GM19351 (cell line): ENCODE measurements at regions not wholly inside any gene's neighbourhood (a gene's known extent, or its start where the extent isn't known, plus 50 kb on each side); places are given as distances from the start of the nearest gene placed in this dataset.
"Not testable (repeated sequence)": the region's sequence is repeated elsewhere in the genome, so short reads cannot be mapped to it uniquely, and the experiment has no call there.

Experiments
- ATAC-seq: cut with Tn5 transposase; IDR thresholded peaks from one replicate; pipeline ENCODE4 v1.9.1; 2021; ENCODE audit warnings: mild to moderate bottlenecking, moderate library complexity; ENCODE audit not compliant: unreplicated experiment

DNA sequence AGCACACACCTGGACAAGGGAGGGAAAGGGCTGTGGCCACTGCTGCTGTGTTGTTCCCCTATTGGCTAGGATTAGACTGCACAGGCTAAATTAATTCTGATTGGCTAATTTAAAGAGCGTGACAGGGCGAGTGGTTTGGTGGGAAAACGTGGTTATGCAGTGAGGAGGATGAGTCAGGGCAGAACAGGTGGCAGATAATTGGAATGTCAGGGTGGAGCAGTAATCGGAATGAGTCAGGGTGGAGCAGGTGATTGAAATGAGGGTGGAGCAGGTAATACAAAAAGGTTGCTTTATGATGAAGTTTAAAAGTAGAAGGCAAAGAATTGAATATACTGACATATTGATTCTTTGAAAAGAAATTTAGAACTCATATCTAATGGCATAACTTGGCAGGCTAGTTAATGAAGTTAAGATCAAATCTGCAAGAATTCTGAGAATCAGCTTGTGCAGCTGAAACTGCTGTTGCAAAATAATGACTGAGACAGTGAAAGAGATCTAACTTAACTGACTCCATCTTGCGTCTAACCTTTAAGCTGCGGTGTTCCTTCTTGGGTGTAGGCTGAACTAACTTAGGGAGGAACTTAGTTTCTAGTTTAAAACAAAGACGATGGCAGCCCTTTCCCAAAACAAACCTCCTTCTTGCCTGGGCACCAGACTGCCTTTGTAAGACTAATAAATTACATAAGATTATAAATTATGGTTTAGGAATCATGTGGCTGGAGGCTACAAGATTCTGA lies 174.3 kb downstream of the UTP18 start:
- no peak for ATAC-seq

- ATAC-seq: peak; percentile 11
Observed at GRCh38 chr17:51435171-51435552, 174.8 kb downstream of the UTP18 start.

GRCh38 chr17:51435641-51436091 lies 175.3 kb downstream of the UTP18 start:
- peak; percentile 94 for ATAC-seq

- ATAC-seq: no peak
Observed at GRCh38 chr17:51439395-51440229, 179.3 kb downstream of the UTP18 start.

DNA sequence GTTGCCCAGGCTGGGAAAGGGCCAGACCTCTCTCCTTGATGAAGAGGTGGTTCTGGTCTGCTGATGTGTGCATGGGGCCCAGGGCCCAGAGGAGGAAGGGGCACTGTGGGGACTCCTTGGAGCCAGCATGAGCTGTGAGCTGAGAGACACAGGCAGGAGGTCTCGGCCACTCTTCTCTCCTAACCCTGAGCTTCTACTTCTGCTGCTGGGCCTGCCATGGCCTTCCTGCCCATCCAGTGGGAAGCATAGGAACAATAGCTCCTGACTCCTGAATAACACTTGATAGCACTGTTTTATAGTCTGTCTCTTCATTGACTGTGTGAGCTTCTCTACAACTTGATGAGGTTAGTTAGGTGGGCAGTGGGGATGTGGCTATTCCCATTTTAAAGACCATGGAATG lies 181.1 kb downstream of the UTP18 start:
- no peak for ATAC-seq

- ATAC-seq: no peak
Observed at GRCh38 chr17:51442088-51442865, 181.9 kb downstream of the UTP18 start.

GRCh38 chr17:51443646-51444045 lies 183.3 kb downstream of the UTP18 start:
- ATAC-seq: no peak

DNA sequence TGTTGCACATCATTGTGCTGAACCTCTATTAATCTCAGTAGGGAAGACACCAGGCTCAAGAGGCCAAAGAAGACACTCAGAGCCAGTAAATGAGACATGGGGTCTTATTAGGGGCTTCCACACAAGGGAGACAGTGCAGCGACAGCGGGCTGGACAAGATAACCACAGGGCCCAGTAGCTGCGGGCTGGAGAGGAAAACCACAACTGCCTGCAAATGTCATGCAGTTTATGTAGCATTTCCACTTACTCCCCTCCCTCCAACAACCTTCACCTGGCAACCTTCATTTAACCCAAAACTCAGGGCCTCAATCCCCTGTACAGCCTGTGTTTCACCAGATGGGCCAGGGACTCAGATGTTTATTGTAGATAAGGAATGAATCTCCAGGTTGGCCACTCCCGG lies 185.6 kb downstream of the UTP18 start:
- no peak for ATAC-seq

DNA sequence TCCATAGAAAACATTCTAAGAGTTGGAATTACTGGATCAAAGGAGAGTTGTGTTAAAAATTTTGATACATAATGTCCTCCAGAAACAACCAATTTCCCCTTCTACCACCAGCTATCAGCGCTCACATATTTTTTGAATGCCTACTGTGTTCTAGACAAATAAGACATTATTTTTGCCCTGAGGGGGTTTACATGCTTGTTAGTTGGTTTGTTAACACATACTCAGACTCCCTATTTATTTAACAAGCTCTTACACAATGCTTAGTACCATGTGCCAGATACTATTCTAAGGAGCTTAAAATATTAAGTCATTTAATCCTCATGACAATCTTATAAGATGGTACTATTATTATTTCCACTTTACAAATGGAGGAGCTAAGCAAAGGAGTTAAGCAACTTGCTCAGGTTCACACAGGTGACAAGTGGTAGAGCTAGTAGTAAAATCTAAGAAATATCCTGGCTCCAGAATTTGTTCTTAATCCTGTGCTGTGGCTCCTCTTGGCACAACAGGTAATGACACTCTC lies 194.2 kb downstream of the UTP18 start:
- no peak for ATAC-seq

GRCh38 chr17:51455211-51455610 lies 194.9 kb downstream of the UTP18 start:
- no peak for ATAC-seq

DNA sequence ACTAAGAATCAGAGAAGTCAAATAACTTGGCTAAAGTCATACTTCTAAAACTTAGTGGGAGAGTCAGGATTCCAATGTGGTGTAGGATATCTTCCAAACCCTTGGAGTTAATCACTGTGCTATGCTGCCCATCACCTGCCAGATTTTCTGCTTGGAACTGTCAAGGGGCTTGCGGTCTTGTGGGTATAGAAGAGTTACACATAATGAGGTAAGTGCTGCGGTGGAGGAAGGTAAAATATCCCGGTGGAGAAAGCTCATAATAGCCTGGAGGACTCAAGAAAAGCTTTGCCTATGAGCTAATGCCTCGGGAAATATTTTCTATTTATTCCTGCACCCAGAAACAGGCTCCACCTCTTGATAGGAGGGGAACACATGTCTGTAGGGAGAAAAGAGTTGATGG lies 195.6 kb downstream of the UTP18 start:
- no peak for ATAC-seq

DNA sequence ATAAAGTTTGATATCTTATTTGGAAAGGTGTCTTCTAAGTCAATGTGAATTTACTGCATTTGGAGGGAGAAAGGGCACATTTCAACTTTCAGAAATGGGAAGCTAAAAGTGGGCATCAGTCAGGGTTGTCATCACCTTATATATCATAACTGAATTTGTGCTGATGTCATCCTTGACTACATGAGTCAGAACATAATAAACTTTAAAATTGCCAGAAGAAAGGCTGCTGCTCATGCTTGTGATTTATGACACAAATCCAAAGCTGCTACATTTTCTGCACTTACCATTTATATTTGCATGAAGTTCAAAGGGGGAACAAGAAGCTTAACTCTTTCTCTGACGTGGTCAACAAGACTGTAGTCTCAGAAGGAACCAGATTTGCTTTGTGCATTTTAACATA lies 196.6 kb downstream of the UTP18 start:
- ATAC-seq: no peak

GRCh38 chr17:51461578-51462004 lies 201.2 kb downstream of the UTP18 start:
- peak; percentile 82 for ATAC-seq

DNA sequence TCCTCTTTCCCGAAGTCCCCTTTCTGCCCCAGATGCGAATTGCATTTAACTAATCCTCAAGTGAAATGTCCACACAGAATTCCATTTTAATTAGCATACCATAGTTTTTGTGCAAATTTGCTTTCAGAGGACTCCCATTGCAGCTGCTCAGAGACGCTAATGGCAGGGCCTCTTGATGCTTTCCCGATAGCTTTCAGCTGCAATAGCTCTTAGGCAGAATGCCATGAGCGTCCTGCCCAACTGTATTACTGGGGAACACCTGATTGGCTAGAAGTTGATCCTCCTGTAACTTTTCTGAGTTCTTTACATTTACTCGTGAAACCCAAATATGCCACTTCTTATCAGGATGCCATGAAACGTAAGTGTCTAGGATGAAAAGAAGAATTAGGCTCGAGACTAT lies 203.0 kb downstream of the UTP18 start:
- no peak for ATAC-seq

DNA sequence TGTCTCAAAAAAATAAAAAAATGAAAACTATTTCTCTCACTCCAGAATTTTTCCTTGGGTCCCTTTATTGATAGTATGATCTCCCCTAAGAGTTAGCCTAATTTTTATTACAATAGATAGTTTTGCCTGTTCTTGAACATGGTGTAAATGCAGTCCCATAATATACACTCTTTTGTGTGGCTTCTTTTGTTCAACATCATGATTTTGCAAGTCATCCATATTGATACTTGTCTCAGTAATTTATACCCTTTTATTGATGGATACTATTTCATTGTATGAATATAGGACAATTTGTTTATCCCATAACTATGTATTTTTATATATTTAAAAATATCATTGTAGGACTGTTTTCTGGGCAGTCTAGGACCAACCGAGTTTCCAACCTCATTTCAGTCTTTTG lies 207.0 kb downstream of the UTP18 start:
- ATAC-seq: no peak

GRCh38 chr17:51472670-51473205 lies 212.4 kb downstream of the UTP18 start:
- no peak for ATAC-seq

DNA sequence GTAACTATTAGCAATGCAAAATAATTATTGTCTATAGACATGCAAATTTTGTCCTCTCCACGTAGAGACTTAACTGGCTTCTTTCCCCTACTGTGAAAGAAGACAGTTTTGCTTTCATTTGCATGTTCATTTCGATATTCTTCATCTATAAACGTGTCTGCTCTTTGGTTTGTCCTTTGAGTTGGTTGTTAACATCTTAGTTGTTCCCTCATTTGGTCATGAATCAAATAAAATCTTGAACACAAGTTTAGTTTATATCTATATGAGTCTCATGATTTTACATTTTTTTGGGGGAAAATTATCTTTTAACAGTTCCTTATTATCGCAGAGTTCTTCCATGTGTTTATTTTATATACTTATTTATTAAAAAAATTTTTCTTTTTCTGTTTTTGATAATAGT lies 214.4 kb downstream of the UTP18 start:
- no peak for ATAC-seq

- ATAC-seq: no peak
Observed at GRCh38 chr17:51475730-51476129, 215.4 kb downstream of the UTP18 start.

DNA sequence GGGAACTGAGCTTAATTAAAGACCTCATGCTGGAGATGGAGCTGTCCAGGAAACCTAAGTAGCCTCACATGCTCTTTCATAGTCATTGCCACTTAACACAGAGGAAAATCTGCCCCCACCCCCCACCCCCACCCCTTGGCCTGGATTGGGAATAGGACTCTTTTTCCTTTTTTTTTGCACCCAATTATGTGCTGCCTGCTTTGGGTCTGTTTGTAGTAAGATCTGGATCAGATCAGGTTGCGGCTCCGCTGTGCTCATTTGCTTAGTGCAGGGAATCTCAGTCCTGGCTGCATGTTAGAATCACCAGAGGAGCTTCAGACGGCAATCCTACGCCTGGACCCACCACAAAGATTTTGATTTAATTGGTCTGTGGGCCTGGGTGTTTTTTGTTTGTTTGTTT lies 219.0 kb downstream of the UTP18 start:
- no peak for ATAC-seq

- ATAC-seq: no peak
Observed at GRCh38 chr17:51481370-51481769, 221.0 kb downstream of the UTP18 start.

DNA sequence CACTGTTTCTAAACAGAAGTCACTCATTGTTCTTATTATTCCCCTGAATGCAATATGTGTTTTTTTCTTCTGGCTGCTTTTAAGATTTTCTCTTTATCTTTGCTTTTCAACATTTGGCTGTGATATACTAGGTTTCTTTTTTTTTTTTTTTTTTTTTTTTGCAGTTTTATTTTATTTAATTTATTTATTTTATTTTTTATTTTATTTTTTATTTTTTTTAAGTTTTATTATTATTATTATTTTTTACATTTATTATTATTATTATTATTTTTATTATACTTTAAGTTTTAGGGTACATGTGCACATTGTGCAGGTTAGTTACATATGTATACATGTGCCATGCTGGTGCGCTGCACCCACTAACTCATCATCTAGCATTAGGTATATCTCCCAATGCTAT lies 221.9 kb downstream of the UTP18 start:
- not testable (repeated sequence) for ATAC-seq
